ENCODE measurements at regions not wholly inside any gene's neighbourhood (a gene's known extent, or its start where the extent isn't known, plus 50 kb on each side); places are given as distances from the start of the nearest gene placed in this dataset.

DNA sequence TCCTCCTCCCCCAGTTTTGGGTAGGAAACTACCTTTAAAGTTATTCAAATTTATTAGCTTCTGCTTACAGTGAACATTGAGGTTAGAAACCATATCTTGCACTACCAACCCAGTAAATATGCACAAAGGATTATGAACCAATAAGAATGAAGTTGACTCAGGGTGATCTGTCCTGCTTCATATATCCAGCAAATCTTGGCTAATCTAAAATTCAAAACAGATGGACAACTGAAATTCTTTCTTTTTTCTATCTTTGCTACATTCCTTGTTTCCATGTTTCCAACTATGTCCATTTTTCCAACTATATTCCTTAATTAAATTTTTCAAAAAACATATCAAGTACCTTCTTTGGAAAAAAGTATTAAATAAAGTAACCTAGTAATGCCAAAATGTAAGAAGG, 149.3 kb downstream of the FAM124B start:
- TF ChIP-seq, protein P1, sequence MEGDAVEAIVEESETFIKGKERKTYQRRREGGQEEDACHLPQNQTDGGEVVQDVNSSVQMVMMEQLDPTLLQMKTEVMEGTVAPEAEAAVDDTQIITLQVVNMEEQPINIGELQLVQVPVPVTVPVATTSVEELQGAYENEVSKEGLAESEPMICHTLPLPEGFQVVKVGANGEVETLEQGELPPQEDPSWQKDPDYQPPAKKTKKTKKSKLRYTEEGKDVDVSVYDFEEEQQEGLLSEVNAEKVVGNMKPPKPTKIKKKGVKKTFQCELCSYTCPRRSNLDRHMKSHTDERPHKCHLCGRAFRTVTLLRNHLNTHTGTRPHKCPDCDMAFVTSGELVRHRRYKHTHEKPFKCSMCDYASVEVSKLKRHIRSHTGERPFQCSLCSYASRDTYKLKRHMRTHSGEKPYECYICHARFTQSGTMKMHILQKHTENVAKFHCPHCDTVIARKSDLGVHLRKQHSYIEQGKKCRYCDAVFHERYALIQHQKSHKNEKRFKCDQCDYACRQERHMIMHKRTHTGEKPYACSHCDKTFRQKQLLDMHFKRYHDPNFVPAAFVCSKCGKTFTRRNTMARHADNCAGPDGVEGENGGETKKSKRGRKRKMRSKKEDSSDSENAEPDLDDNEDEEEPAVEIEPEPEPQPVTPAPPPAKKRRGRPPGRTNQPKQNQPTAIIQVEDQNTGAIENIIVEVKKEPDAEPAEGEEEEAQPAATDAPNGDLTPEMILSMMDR (IDR thresholded peaks at IDR 0.05; ENCODE audit: low read depth, low read length), result no peak
- peak; percentile 55 for DNase-seq (ENCODE audit: extremely low read depth, low read depth)

DNA sequence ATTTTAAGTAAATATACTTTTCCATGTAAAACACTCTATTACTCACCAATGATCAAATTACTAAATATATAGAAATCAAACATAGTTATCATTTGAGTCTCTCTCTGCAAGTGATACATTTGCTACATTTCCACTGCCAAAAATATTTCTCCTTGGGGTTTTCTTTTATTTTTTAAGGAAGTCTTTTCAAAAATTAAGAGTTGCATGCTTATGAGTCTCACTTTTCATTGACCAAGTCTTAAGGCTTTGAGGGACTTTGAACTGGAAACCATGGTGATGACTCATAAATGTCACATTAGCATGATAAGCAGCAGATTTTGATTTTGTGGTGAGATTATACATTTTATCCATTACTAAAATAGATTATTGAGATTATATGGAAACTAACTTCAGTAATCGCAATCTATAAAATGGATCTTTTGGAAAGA, 152.9 kb downstream of the FAM124B start:
- TF ChIP-seq, protein P1 (IDR thresholded peaks at IDR 0.05; ENCODE audit: low read depth, low read length), result no peak

DNA sequence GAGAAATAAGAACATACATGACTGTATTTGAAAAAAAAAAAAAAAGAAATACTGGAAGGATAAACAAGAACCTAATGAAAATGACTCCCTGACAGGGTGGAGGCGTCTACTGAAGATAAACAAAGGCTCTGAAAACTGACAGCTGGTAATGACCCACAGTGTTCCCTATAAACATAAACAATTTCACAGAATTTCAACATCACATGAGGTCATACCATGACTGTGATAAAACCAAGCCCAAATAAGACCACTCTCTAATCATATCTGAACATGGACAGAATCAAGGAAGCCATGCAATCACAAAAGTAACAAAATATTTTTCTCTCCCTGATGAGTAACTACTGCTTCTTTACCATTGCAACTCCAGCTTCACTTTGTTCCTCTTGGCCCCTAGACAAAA, 159.3 kb downstream of the FAM124B start:
- DNase-seq (ENCODE audit: extremely low read depth, low read depth), result peak; percentile 37
- TF ChIP-seq, protein P1 (IDR thresholded peaks at IDR 0.05; ENCODE audit: low read depth, low read length), result no peak

More for the DNA sequence above, 152.9 kb downstream of the FAM124B start:
- no peak for DNase-seq (ENCODE audit: extremely low read depth, low read depth)

DNA sequence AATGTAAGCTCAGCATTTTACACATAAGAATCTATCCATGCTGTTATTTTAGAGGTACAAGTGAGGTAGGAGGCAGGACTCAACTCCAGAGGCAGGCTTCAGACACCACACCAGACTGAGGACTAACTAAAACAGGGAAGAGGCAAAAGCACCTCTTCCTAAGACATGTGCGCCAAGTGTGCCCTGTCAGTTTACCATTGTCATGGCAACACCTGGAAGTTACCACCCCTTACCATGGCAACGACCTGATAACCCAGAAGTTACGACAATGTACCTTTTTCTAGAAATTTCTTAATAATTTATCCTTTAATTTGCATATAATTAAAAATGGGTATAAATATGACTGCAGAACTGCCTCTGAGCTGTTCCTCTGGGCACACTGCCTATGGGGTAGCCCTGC, 160.1 kb downstream of the FAM124B start:
- DNase-seq (ENCODE audit: extremely low read depth, low read depth), result no peak
- TF ChIP-seq, protein P1 (IDR thresholded peaks at IDR 0.05; ENCODE audit: low read depth, low read length), result no peak

DNA sequence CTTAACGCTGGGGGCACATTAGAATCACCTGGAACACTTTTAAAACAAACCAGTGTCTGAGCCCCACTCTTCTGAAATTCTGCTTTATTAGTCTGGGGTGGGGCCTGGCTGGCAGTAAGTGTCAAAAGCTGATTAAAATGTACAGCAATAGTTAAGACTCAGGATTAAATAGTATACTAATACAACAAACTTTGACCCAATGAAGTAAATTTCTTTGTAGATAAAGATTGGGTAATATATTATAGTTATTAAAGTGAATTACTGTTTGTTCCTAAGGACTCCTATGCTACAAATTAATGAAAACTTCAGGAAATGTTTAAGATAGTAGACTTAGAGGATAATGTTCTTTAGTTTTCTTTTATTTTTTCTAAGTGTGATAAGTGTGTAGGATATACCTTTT, 160.9 kb downstream of the FAM124B start:
- DNase-seq (ENCODE audit: extremely low read depth, low read depth), result no peak
- TF ChIP-seq, protein P1 (IDR thresholded peaks at IDR 0.05; ENCODE audit: low read depth, low read length), result no peak

DNA sequence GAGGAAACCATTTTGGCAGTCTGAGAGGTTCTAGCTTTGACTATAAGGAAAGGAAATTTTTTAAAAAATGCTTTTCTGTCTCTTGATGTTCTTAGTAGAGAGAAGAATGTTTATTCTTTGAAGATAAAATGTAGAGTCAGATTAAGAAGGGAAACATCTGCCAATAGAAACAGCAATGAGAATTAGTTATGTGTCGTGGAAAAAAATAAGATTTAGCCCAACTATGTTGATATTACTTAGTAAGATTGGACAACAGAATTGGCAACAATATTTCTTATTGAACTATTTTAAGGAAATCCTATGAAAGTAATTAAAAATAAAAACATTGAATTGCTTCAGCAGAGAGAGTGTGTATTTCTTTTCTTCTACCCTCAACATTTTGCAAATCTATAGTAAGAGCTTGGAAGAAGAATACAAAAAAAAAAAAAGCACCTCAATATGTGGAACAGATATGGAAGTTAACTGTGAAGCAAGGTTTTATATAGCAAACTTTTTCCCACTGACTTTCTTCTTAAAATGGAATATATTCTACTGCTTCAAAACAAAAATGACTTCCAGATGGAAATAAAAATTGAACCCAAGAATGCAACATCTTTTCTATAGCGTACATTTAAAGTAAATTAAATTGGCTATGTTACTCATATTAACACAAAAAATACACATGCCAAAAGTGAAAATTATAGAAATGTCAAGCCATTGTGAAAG, 177.9 kb downstream of the FAM124B start:
- DNase-seq (ENCODE audit: extremely low read depth, low read depth), result no peak

DNA sequence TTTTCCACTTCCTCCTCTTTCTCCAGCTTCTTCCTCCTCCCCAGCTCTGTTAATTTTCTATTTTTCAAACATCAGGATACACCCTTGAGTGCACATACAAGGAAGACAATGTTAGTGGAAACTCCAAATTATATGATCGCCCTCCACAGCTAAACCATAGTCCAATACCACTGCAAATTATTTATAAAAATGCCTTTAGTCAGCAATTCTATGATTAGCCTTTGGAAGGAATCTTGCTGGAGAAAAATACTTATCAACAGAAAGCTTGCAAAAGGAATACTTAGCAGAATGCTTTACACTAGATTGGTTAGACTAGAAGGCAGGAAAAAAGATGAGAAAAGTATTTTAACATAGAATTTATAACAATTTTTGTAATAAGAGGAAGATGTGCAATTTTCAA, 178.9 kb downstream of the FAM124B start:
- no peak for DNase-seq (ENCODE audit: extremely low read depth, low read depth)
- TF ChIP-seq, protein P1 (IDR thresholded peaks at IDR 0.05; ENCODE audit: low read depth, low read length), result no peak

More for the DNA sequence above, 177.9 kb downstream of the FAM124B start:
- TF ChIP-seq, protein P1 (IDR thresholded peaks at IDR 0.05; ENCODE audit: low read depth, low read length), result no peak

Measured in AG09319 (cell line).